Ecto neural progenitor cell (in vitro differentiated cells): ENCODE measurements at regions not wholly inside any gene's neighbourhood (a gene's known extent, or its start where the extent isn't known, plus 50 kb on each side); places are given as distances from the start of the nearest gene placed in this dataset.
"Not testable (repeated sequence)": the region's sequence is repeated elsewhere in the genome, so short reads cannot be mapped to it uniquely, and the experiment has no call there.

Experiments
- DNase-seq: peaks from one replicate; pipeline ENCODE4 v3.0.0-alpha.2; 2018; ENCODE audit warnings: low spot score

DNA sequence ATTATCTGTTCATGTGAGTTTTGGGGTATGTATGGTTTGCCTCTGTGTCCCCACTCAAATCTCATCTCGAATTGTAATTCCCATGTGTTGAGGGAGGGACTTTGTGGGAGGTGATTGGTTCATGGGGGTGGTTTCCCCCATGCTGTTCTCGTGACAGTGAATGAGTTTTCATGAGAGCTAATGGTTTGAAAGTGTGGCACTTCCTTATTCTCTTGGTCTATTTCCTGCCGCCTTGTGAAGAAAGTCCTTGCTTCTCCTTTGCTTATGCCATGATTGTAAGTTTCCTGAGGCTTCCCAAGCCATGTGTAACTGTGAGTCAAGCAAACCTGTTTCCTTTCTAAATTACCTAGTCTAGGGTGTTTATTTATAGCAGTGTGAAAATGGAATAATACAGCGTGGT lies 128.1 kb upstream of the HS3ST4 start:
- DNase-seq, result no peak

DNA sequence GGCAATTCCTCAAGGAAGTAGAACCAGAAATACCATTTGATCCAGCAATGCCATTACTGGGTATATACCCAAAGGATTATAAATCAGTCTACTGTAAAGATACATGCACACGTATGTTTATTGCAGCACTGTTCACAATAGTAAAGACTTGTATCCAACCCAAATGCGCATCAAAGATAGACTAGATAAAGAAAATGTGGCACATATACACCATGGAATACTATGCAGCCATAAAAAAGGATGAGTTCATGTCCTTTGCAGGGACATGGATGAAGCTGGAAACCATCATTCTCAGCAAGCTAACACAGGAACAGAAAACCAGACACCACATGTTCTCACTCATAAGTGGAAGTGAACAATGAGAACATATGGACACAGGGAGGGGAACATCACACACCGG lies 130.0 kb upstream of the HS3ST4 start:
- not testable (repeated sequence) for DNase-seq

- DNase-seq, result not testable (repeated sequence)
Measured at GRCh38 chr16:25556968-25557312, 134.8 kb upstream of the HS3ST4 start.

DNA sequence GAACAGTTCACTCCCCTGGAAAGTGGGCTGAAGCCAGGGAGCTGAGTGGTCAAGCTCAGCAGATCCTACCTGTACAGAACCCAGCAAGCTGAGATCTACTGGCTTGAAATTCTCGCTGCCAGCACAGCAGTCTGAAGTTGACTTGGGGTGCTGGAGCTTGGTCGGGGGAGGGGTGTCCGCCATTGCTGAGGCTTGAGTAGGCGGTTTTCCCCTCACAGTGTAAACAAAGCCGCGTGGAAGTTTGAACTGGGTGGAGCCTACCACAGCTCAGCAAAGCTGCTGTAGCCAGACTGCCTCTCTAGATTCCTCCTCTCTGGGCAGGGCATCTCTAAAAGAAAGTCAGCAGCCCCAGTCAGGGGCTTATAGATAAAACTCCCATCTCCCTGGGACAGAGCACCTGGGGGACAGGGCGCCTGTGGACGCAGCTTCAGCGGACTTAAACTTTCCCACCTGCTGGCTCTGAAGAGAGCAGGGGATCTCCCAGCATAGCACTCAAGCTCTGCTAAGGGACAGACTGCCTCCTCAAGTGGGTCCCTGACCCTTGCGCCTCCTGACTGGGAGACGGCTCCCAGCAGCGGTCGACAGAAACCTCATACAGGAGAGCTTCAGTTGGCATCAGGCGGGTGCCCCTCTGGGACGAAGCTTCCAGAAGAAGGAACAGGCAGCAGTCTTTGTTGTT lies 135.3 kb upstream of the HS3ST4 start:
- not testable (repeated sequence) for DNase-seq

DNA sequence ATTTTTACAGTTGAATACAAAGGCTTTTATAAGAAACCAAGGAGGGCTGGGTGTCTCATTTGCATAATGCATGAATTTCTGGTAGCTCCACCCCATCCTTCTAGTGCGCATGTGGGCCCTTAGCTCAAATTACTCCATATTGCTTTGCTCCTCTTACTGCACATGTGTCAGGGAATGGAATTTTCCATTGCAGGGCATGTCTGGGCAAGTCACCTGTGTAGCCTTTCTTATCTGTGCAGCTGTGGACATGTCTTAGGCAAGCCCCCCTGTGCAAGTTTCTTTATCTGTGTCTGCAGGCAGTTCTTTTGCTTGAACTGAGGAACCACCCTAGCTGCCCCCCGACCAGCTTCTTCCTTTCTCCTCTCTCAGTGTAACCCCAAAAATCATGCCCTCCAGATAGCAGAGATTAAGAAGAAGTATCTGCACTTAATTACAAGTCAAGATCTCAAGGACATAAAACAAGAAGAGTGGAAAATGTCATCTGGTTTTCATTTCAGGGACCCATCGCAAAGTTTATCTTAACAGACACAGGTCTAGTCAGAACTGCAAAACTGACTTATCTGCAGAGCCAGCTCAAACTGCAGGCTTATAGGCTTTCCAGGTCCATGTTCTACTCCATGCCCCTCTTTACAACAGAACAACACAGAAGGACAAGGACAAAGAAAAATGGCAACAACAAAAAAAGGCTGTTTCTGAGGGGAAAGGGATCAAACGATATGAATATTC lies 137.9 kb upstream of the HS3ST4 start:
- no peak for DNase-seq

DNA sequence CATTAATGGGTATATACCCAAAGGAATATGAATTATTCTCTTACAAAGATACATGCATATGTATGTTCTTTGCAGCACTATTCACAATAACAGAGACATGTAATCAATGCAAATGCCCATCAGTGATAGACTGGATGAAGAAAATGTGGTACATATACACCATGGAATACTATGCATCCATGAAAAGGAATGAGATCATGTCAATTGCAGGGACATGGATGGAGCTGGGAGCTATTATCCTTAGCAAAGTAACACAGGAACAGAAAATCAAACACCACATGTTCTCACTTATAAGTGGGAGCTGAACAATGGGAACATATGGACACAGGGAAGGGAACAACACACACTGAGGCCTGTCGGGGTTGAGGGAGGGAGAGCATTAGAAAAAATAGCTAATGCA lies 141.1 kb upstream of the HS3ST4 start:
- DNase-seq, result no peak

GRCh38 chr16:25546791-25547190 lies 145.0 kb upstream of the HS3ST4 start:
- DNase-seq, result no peak

DNA sequence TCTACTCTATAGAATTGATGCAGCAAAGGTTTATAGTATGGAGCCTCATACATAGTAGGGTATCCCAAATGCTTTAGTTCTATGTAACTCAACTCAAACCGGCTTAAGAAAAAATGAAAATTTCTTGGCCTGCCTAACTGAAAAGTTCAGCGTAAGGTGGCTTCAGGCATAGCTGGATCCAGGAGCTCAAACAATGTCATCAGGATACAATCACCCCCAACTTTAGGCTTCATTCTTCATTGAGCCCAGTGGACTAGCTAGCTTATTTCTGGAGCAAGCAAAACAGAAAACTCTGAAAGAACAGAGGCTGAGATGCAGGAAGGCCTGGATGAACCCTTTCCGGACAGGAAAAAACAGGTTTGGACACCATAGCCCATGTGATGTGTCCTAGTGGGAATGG lies 147.5 kb upstream of the HS3ST4 start:
- no peak for DNase-seq

GRCh38 chr16:25542306-25542705 lies 149.5 kb upstream of the HS3ST4 start:
- no peak for DNase-seq

DNA sequence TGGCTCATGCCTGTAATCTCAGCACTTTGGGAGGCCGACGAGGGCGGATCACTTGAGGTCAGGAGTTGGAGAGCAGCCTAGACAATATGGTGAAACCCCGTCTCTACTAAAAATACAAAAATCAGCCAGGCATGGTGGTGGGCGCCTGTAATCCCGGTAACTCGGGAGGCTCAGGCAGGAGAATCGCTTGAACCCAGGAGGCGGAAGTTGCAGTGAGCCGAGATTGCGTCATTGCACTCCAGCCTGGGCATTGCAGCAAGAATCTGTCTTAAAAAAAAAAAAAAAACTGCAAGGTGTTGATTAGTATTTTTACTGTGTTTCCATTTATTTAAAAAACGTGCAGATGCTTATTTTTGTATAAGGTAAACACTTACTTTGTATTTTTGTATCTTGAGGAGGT lies 152.0 kb upstream of the HS3ST4 start:
- DNase-seq, result not testable (repeated sequence)

- DNase-seq, result no peak
Measured at GRCh38 chr16:25523183-25523582, 168.6 kb upstream of the HS3ST4 start.

- no peak for DNase-seq
Measured at GRCh38 chr16:25512041-25512440, 179.7 kb upstream of the HS3ST4 start.

GRCh38 chr16:25509456-25509855 lies 182.3 kb upstream of the HS3ST4 start:
- no peak for DNase-seq

DNA sequence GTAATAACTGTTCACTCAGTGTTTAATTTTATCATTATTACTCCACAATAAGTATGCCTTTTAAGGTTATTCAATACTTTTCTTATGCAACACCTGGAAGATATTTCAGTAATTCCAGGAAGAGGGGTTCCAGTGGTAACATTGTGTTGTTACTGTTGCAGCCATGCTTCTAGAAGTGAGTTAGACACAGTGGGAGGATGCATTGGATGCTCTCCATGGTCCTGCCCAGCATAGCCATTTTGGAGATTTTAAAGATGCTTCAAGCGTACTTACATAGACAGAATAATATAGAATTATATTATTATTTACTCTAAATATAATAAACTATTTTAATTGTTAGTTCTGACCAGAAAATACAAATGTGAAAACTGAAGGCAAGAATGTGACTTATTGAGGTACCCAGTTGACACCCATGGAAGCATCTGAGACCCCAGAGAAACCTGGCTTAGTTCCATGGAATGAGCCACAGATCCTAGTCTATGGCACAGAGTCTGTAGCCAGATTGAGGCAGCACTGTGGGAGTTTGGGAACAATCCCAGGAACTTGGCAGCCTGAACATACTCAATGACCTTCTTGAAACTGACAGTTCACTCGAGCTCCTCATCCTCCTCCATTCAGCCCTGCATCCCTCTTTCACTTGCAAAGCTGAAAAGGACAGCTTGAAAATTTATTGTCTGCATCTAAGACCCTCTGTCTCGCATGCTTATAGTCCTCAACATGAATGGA lies 190.1 kb upstream of the HS3ST4 start:
- no peak for DNase-seq

GRCh38 chr16:25494292-25494691 lies 197.5 kb upstream of the HS3ST4 start:
- no peak for DNase-seq

DNA sequence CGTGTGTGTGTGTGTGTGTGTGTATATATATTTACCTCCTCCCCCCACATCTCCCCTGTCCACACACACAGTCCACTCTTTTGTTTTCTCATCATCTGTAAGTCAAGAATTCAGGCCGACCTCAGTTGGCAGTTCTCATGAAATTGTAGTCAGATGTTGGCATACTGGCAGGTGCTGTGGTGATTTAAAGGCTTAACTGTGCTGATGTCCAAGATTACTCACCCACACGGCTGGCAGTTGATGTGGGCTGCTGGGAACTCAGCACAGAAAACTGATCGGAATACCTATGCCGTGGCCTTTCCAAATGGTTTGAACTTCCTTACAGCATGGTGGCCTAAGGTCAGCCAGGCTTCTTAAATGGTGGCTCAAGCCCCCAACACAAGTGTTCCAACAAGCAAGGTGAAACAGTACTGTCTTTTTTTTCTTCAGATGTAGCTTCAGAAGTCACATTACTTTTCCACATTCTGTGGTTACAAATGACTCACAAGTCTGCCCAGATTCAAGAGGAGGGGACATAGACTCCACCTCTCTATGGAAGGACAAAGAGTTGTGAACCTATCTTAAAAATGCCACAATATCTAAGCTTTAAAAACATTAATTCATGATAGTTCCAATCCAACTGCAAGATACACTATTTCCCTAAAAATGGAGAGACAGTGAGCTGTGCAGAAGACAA lies 198.5 kb upstream of the HS3ST4 start:
- DNase-seq, result no peak

- DNase-seq, result no peak
Measured at GRCh38 chr16:25488435-25488834, 203.3 kb upstream of the HS3ST4 start.

GRCh38 chr16:25487888-25488287 lies 203.9 kb upstream of the HS3ST4 start:
- DNase-seq, result no peak

DNA sequence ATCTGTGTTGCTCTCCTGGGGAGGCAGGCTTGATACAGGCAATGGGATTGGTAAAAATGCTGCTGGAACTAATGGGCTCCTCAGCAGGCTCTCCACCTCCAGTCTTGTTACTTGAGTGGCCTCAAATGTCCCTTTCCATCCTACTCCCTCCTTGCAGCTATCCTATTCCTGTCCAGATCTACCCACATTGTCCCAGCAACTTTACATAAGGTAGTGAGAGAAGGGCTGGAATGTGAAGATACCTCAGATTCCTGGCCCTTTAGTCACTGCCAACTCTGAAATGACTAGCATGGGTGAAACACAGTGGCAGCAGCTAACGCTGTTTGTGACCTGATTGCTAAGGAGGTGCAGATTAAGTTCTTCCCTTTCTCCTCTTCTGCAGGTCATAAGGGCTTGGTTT lies 210.1 kb upstream of the HS3ST4 start:
- DNase-seq, result no peak

- no peak for DNase-seq
Measured at GRCh38 chr16:25478476-25478875, 213.3 kb upstream of the HS3ST4 start.

GRCh38 chr16:25464058-25464457 lies 206.4 kb upstream of the ZKSCAN2 start:
- no peak for DNase-seq

DNA sequence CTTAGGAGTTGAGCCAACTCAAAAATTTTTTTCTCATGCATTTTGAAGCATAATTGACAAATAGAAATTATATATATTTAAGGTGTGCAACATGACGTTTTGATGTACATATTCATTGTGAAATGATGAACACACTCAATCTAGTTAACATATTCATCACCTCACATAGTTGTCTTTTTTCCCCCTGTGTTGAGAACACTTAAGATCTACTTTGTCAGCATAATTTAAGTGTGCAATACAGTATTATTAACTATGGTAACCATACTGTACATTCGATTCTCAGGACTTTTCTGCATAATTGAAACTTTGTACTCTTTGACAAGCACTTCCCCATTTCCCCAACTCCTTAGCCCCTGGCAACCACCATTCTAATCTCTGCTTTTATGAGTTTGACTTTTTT lies 192.2 kb upstream of the ZKSCAN2 start:
- DNase-seq, result no peak

- no peak for DNase-seq
Measured at GRCh38 chr16:25443994-25444393, 186.3 kb upstream of the ZKSCAN2 start.
